GM20000 (cell line): ENCODE measurements at regions not wholly inside any gene's neighbourhood (a gene's known extent, or its start where the extent isn't known, plus 50 kb on each side); places are given as distances from the start of the nearest gene placed in this dataset.
"Not testable (repeated sequence)": the region's sequence is repeated elsewhere in the genome, so short reads cannot be mapped to it uniquely, and the experiment has no call there.

Experiments used
- DNase-seq: peaks from one replicate; pipeline ENCODE4 v3.0.0; 2012; ENCODE audit warnings: low spot score
- CTCF ChIP-seq: IDR thresholded peaks from 2 replicates; pipeline ENCODE4 v1.5.1; 2012; ENCODE audit warnings: mild to moderate bottlenecking, control low read depth; ENCODE audit errors: extremely low read depth, missing control alignments

GRCh38 chr14:40053416-40053815 lies 621.2 kb upstream of the FBXO33 start:
- DNase-seq: no peak
- TF ChIP-seq CTCF: no peak

GRCh38 chr14:40028991-40029390 lies 596.8 kb upstream of the FBXO33 start:
- no peak for DNase-seq
- no peak for TF ChIP-seq CTCF

- TF ChIP-seq CTCF: no peak
Observed at GRCh38 chr14:40025101-40025500, 592.9 kb upstream of the FBXO33 start.

GRCh38 chr14:40010961-40011360 lies 578.7 kb upstream of the FBXO33 start:
- no peak for TF ChIP-seq CTCF
- no peak for DNase-seq

More at GRCh38 chr14:40025101-40025500, 592.9 kb upstream of the FBXO33 start:
- DNase-seq: no peak

- no peak for DNase-seq
- TF ChIP-seq CTCF: no peak
Observed at GRCh38 chr14:40009771-40010170, 577.5 kb upstream of the FBXO33 start.

- not testable (repeated sequence) for DNase-seq
Observed at GRCh38 chr14:40008345-40008744, 576.1 kb upstream of the FBXO33 start.

GRCh38 chr14:40004871-40005500 lies 572.8 kb upstream of the FBXO33 start:
- TF ChIP-seq CTCF: no peak
- no peak for DNase-seq

- no peak for DNase-seq
- TF ChIP-seq CTCF: no peak
Observed at GRCh38 chr14:40003773-40004172, 571.5 kb upstream of the FBXO33 start.
